ENCODE measurements at regions not wholly inside any gene's neighbourhood (a gene's known extent, or its start where the extent isn't known, plus 50 kb on each side); places are given as distances from the start of the nearest gene placed in this dataset.

GRCh38 chr5:27316271-27316650 lies 277.9 kb upstream of the CDH9 start:
- H3K36me3 ChIP-seq (ENCODE audit: insufficient read depth, low read length), result no peaks in the 10 kb centered on the region
- TF ChIP-seq CTCF (IDR thresholded peaks at IDR 0.05), result no peak
- Mint-ChIP-seq H3K27me3 (no peaks in the 10 kb centered on the region), H3K4me3 (no peak overlapping the region), H3K9me3 (peaks cover 16% of the 10 kb centered on the region), H3K27ac (no peak overlapping the region), H3K4me1 (ENCODE audit: low read depth) (no peaks in the 10 kb centered on the region), H3K36me3 (ENCODE audit: low read depth) (no peaks in the 10 kb centered on the region)
- no peaks in the 10 kb centered on the region for H3K4me1 ChIP-seq (ENCODE audit: insufficient read depth, low read length)
- ChIA-PET CTCF (no interaction called here), POLR2A (no interaction called here)
- DNase-seq (no peak), ATAC-seq (ENCODE audit: poor library complexity) (no peak)
- H3K27me3 ChIP-seq (ENCODE audit: control insufficient read depth in 1 of 2, insufficient read depth in 2 of 2, low read length in 2 of 2), result no peaks in the 10 kb centered on the region
- no peak overlapping the region for H3K4me3 ChIP-seq (ENCODE audit: low read length)
- H3K27ac ChIP-seq (ENCODE audit: low read depth in 1 of 2, low read length in 2 of 2), result no peak overlapping the region
- intact Hi-C loops (cut with DNase I, micrococcal nuclease), result no loop called here
- H3K9me3 ChIP-seq (ENCODE audit: control insufficient read depth in 1 of 2, insufficient read depth in 1 of 2, low read length in 2 of 2), result no peaks in the 10 kb centered on the region

GRCh38 chr5:27315363-27316270 lies 277.2 kb upstream of the CDH9 start:
- ChIA-PET POLR2A (no interaction called here), CTCF (no interaction called here)
- Mint-ChIP-seq H3K9me3 (peaks cover 15% of the 10 kb centered on the region), H3K27ac (no peak overlapping the region), H3K4me1 (ENCODE audit: low read depth) (no peaks in the 10 kb centered on the region), H3K27me3 (no peaks in the 10 kb centered on the region), H3K36me3 (ENCODE audit: low read depth) (no peaks in the 10 kb centered on the region), H3K4me3 (no peak overlapping the region)
- Histone ChIP-seq H3K27me3 (ENCODE audit: control insufficient read depth in 1 of 2, insufficient read depth in 2 of 2, low read length in 2 of 2) (no peaks in the 10 kb centered on the region), H3K4me3 (ENCODE audit: low read length) (no peak overlapping the region), H3K36me3 (ENCODE audit: insufficient read depth, low read length) (no peaks in the 10 kb centered on the region), H3K27ac (ENCODE audit: low read depth in 1 of 2, low read length in 2 of 2) (no peak overlapping the region), H3K9me3 (ENCODE audit: control insufficient read depth in 1 of 2, insufficient read depth in 1 of 2, low read length in 2 of 2) (no peaks in the 10 kb centered on the region), H3K4me1 (ENCODE audit: insufficient read depth, low read length) (no peaks in the 10 kb centered on the region)
- no peak for DNase-seq
- intact Hi-C loops (cut with DNase I, micrococcal nuclease), result no loop called here
- TF ChIP-seq CTCF (IDR thresholded peaks at IDR 0.05), result no peak
- no peak for ATAC-seq (ENCODE audit: poor library complexity)

GRCh38 chr5:27313549-27313948 lies 275.2 kb upstream of the CDH9 start:
- Mint-ChIP-seq H3K27me3 (no peaks in the 10 kb centered on the region), H3K4me3 (no peak overlapping the region), H3K9me3 (peaks cover 6% of the 10 kb centered on the region), H3K36me3 (ENCODE audit: low read depth) (no peaks in the 10 kb centered on the region), H3K4me1 (ENCODE audit: low read depth) (no peaks in the 10 kb centered on the region), H3K27ac (no peak overlapping the region)
- Histone ChIP-seq H3K9me3 (ENCODE audit: control insufficient read depth in 1 of 2, insufficient read depth in 1 of 2, low read length in 2 of 2) (no peaks in the 10 kb centered on the region), H3K27ac (ENCODE audit: low read depth in 1 of 2, low read length in 2 of 2) (no peak overlapping the region), H3K4me3 (ENCODE audit: low read length) (no peak overlapping the region), H3K36me3 (ENCODE audit: insufficient read depth, low read length) (no peaks in the 10 kb centered on the region), H3K27me3 (ENCODE audit: control insufficient read depth in 1 of 2, insufficient read depth in 2 of 2, low read length in 2 of 2) (no peaks in the 10 kb centered on the region), H3K4me1 (ENCODE audit: insufficient read depth, low read length) (no peaks in the 10 kb centered on the region)
- intact Hi-C loops (cut with DNase I, micrococcal nuclease), result no loop called here
- no peak for TF ChIP-seq CTCF (IDR thresholded peaks at IDR 0.05)
- POLR2A ChIA-PET, result no interaction called here
- DNase-seq, result no peak
- CTCF ChIA-PET, result no interaction called here
- no peak for ATAC-seq (ENCODE audit: poor library complexity)

Measured in CD4-positive, alpha-beta T cell (primary cell).